Endothelial cell (in vitro differentiated cells): ENCODE measurements at regions not wholly inside any gene's neighbourhood (a gene's known extent, or its start where the extent isn't known, plus 50 kb on each side); places are given as distances from the start of the nearest gene placed in this dataset.

Source experiments
- DNase-seq: peaks from one replicate; pipeline ENCODE4 v3.0.0; 2021; ENCODE audit warnings: low spot score
- H3K27ac Mint-ChIP-seq: one replicate; pipeline ENCODE4 v1.8.0; 2021; ENCODE audit warnings: mixed read lengths, inconsistent platforms; ENCODE audit not compliant: unreplicated experiment
- H3K27me3 Mint-ChIP-seq: one replicate; pipeline ENCODE4 v1.8.0; 2021; ENCODE audit warnings: mild to moderate bottlenecking, moderate library complexity, mixed read lengths, inconsistent platforms; ENCODE audit not compliant: unreplicated experiment
- H3K36me3 Mint-ChIP-seq: one replicate; pipeline ENCODE4 v1.8.0; 2021; ENCODE audit warnings: mild to moderate bottlenecking, low read depth, mixed read lengths, inconsistent platforms; ENCODE audit not compliant: unreplicated experiment
- H3K4me1 Mint-ChIP-seq: one replicate; pipeline ENCODE4 v1.8.0; 2021; ENCODE audit warnings: mild to moderate bottlenecking, mixed read lengths, inconsistent platforms; ENCODE audit not compliant: unreplicated experiment
- H3K4me3 Mint-ChIP-seq: one replicate; pipeline ENCODE4 v1.8.0; 2021; ENCODE audit warnings: mild to moderate bottlenecking, mixed read lengths, inconsistent platforms; ENCODE audit not compliant: unreplicated experiment
- H3K9me3 Mint-ChIP-seq: one replicate; pipeline ENCODE4 v1.8.0; 2021; ENCODE audit warnings: mixed read lengths, inconsistent platforms; ENCODE audit not compliant: unreplicated experiment
- CTCF ChIP-seq: fragments of 200-600 bp; sonication (generic); IDR thresholded peaks from one replicate; pipeline ENCODE4 v1.5.0; 2021; ENCODE audit warnings: antibody characterized with exemption; ENCODE audit not compliant: unreplicated experiment

GRCh38 chr3:150150633-150151032 lies 179.9 kb upstream of the PFN2 start:
- DNase-seq, result no peak
- H3K4me1 Mint-ChIP-seq, result no peaks in the 10 kb centered on the region
- H3K36me3 Mint-ChIP-seq, result no peaks in the 10 kb centered on the region
- no peaks in the 10 kb centered on the region for H3K27me3 Mint-ChIP-seq
- no peak overlapping the region for H3K4me3 Mint-ChIP-seq
- H3K9me3 Mint-ChIP-seq, result no peaks in the 10 kb centered on the region
- no peak for TF ChIP-seq CTCF
- no peak overlapping the region for H3K27ac Mint-ChIP-seq

DNA sequence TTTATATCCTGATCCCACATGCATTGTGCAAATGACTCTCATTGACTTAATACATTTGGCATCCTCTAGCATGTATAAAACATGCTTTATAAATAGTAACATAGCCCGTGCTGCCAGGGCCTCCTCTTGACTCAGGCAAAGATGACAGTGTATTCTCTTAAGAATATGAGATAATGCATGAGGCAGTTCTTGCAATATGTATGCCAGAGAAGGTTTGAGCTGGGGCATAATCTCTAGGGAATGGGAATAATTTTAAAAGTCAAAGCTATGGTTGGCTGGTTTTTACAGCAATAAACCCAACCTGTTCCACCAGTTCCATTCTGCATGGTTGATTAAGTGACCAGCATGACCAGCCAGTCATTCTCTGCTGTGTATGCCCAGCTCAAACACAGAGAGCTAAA lies 179.0 kb upstream of the PFN2 start:
- Mint-ChIP-seq H3K9me3 (no peaks in the 10 kb centered on the region), H3K4me1 (no peaks in the 10 kb centered on the region), H3K36me3 (no peaks in the 10 kb centered on the region), H3K4me3 (no peak overlapping the region), H3K27ac (no peak overlapping the region), H3K27me3 (no peaks in the 10 kb centered on the region)
- no peak for TF ChIP-seq CTCF
- no peak for DNase-seq

- TF ChIP-seq CTCF, result no peak
- H3K4me3 Mint-ChIP-seq, result no peak overlapping the region
- H3K27me3 Mint-ChIP-seq, result no peaks in the 10 kb centered on the region
- H3K4me1 Mint-ChIP-seq, result no peaks in the 10 kb centered on the region
- no peaks in the 10 kb centered on the region for H3K9me3 Mint-ChIP-seq
- H3K36me3 Mint-ChIP-seq, result no peaks in the 10 kb centered on the region
- no peak overlapping the region for H3K27ac Mint-ChIP-seq
- DNase-seq, result no peak
Observed at GRCh38 chr3:150148227-150148626, 177.5 kb upstream of the PFN2 start.

GRCh38 chr3:150147776-150148175 lies 177.1 kb upstream of the PFN2 start:
- H3K27ac Mint-ChIP-seq, result no peak overlapping the region
- H3K27me3 Mint-ChIP-seq, result no peaks in the 10 kb centered on the region
- no peak overlapping the region for H3K4me3 Mint-ChIP-seq
- no peaks in the 10 kb centered on the region for H3K36me3 Mint-ChIP-seq
- no peak for TF ChIP-seq CTCF
- H3K4me1 Mint-ChIP-seq, result no peaks in the 10 kb centered on the region
- H3K9me3 Mint-ChIP-seq, result no peaks in the 10 kb centered on the region
- DNase-seq, result no peak

DNA sequence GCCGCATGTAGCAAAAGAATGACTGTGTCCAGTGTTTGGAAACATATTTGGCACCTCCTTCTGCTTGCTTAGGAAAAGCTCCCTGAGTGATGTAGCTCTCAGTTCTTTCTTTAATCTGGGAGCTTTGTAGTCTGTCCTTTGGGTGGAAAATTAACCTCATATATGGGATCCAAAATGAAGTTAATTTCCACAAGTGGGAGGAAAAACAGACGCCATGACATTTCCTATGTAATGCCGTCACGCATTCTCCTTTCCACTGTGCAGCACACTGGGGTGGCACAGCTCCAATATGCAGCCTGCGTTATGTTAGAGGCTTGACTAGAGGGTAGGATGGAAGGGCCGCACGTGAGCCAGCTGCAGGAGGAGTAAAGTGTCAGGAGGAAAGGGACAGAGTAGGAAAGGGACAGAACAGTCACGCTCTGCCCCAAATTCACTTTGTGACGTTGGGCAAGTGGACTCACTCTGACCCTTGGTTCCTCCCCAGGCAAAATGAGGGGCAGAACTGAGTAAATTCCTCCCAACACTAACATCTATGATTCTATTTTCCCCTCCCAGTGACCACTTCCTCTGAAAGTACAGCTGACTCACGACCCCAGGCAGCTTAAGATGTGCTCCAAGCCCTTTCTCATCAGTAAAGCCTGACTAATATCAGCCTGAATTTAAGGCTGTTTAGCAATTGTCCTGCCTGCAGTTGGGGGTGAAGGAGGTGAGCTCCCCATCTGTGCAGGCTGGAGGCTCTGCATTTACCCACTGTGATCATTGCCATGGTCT lies 176.5 kb upstream of the PFN2 start:
- DNase-seq, result no peak
- no peaks in the 10 kb centered on the region for H3K9me3 Mint-ChIP-seq
- no peaks in the 10 kb centered on the region for H3K4me1 Mint-ChIP-seq
- H3K27me3 Mint-ChIP-seq, result no peaks in the 10 kb centered on the region
- H3K27ac Mint-ChIP-seq, result no peak overlapping the region
- no peaks in the 10 kb centered on the region for H3K36me3 Mint-ChIP-seq
- TF ChIP-seq CTCF, result no peak
- H3K4me3 Mint-ChIP-seq, result no peak overlapping the region
